ENCODE measurements at regions not wholly inside any gene's neighbourhood (a gene's known extent, or its start where the extent isn't known, plus 50 kb on each side); places are given as distances from the start of the nearest gene placed in this dataset.

GRCh38 chr4:36533944-36534343 is 252.5 kb downstream of the DTHD1 start:
- no peak overlapping the region for H3K4me3 ChIP-seq (ENCODE audit: control insufficient read depth, low read depth, low read length)
- no peak for DNase-seq (ENCODE audit: low read depth)
- TF ChIP-seq CTCF (conservative IDR thresholded peaks at IDR 0.05; ENCODE audit: control insufficient read depth, insufficient read depth, low read depth, low read length) = no peak

- no peak for DNase-seq (ENCODE audit: low read depth)
- H3K4me3 ChIP-seq (ENCODE audit: control insufficient read depth, low read depth, low read length) = no peak overlapping the region
- TF ChIP-seq CTCF (conservative IDR thresholded peaks at IDR 0.05; ENCODE audit: control insufficient read depth, insufficient read depth, low read depth, low read length) = no peak
These were observed 266.0 kb downstream of the DTHD1 start for GRCh38 chr4:36547383-36547782.

- no peak for DNase-seq (ENCODE audit: low read depth)
- no peak for TF ChIP-seq CTCF (conservative IDR thresholded peaks at IDR 0.05; ENCODE audit: control insufficient read depth, insufficient read depth, low read depth, low read length)
- H3K4me3 ChIP-seq (ENCODE audit: control insufficient read depth, low read depth, low read length) = no peak overlapping the region
These were observed 267.8 kb downstream of the DTHD1 start for GRCh38 chr4:36549252-36549651.

GRCh38 chr4:36549992-36550391 is 268.6 kb downstream of the DTHD1 start:
- no peak for TF ChIP-seq CTCF (conservative IDR thresholded peaks at IDR 0.05; ENCODE audit: control insufficient read depth, insufficient read depth, low read depth, low read length)
- DNase-seq (ENCODE audit: low read depth) = no peak
- no peak overlapping the region for H3K4me3 ChIP-seq (ENCODE audit: control insufficient read depth, low read depth, low read length)

GRCh38 chr4:36551697-36552214 is 270.3 kb downstream of the DTHD1 start:
- H3K4me3 ChIP-seq (ENCODE audit: control insufficient read depth, low read depth, low read length) = no peak overlapping the region
- no peak for TF ChIP-seq CTCF (conservative IDR thresholded peaks at IDR 0.05; ENCODE audit: control insufficient read depth, insufficient read depth, low read depth, low read length)
- DNase-seq (ENCODE audit: low read depth) = no peak

GRCh38 chr4:36553029-36553428 is 271.6 kb downstream of the DTHD1 start:
- no peak for DNase-seq (ENCODE audit: low read depth)
- no peak for TF ChIP-seq CTCF (conservative IDR thresholded peaks at IDR 0.05; ENCODE audit: control insufficient read depth, insufficient read depth, low read depth, low read length)
- H3K4me3 ChIP-seq (ENCODE audit: control insufficient read depth, low read depth, low read length) = no peak overlapping the region

GRCh38 chr4:36553453-36553852 is 272.0 kb downstream of the DTHD1 start:
- TF ChIP-seq CTCF (conservative IDR thresholded peaks at IDR 0.05; ENCODE audit: control insufficient read depth, insufficient read depth, low read depth, low read length) = no peak
- H3K4me3 ChIP-seq (ENCODE audit: control insufficient read depth, low read depth, low read length) = no peak overlapping the region
- DNase-seq (ENCODE audit: low read depth) = no peak
